H9 (cell line): ENCODE measurements at regions not wholly inside any gene's neighbourhood (a gene's known extent, or its start where the extent isn't known, plus 50 kb on each side); places are given as distances from the start of the nearest gene placed in this dataset.

Experiments used
- DNase-seq: peaks from one replicate; pipeline ENCODE4 v3.0.0-alpha.2; 2017
- H2AFZ ChIP-seq: one replicate; pipeline ENCODE4 v1.6.1; 2013; ENCODE audit warnings: mild to moderate bottlenecking, low read length, control low read depth, moderate library complexity
- H2AK5ac ChIP-seq: 2 replicates; pipeline ENCODE4 v1.6.1; 2013; ENCODE audit warnings: low read length, control low read depth, mixed read lengths; ENCODE audit not compliant: insufficient read length
- H2BK120ac ChIP-seq: one replicate; pipeline ENCODE4 v1.6.1; 2013; ENCODE audit warnings: low read depth, mild to moderate bottlenecking, low read length, control low read depth, inconsistent platforms; ENCODE audit not compliant: poor library complexity, severe bottlenecking
- H2BK12ac ChIP-seq: 2 replicates; pipeline ENCODE4 v1.6.1; 2013; ENCODE audit warnings: low read length, control low read depth, mixed read lengths, low read depth; ENCODE audit not compliant: insufficient read length
- H2BK15ac ChIP-seq: 2 replicates; pipeline ENCODE4 v1.6.1; 2013; ENCODE audit warnings: low read depth, low read length, control low read depth
- H2BK20ac ChIP-seq: one replicate; pipeline ENCODE4 v1.6.1; 2013; ENCODE audit warnings: low read depth, mild to moderate bottlenecking, low read length, control low read depth, inconsistent platforms; ENCODE audit not compliant: poor library complexity, severe bottlenecking
- H2BK5ac ChIP-seq: 2 replicates; pipeline ENCODE4 v1.6.1; 2013; ENCODE audit warnings: low read length, control low read depth, mixed read lengths; ENCODE audit not compliant: insufficient read length
- H3K14ac ChIP-seq: 2 replicates; pipeline ENCODE4 v1.6.1; 2013; ENCODE audit warnings: low read length, control low read depth; ENCODE audit not compliant: insufficient read depth
- H3K18ac ChIP-seq: 2 replicates; pipeline ENCODE4 v1.6.1; 2013; ENCODE audit warnings: low read depth, mild to moderate bottlenecking, mixed read lengths, low read length, control low read depth; ENCODE audit not compliant: insufficient read length
- H3K23ac ChIP-seq: 2 replicates; pipeline ENCODE4 v1.6.1; 2013; ENCODE audit warnings: low read length, control low read depth, mixed read lengths, low read depth; ENCODE audit not compliant: insufficient read length
- H3K23me2 ChIP-seq: 2 replicates; pipeline ENCODE4 v1.6.1; 2013; ENCODE audit warnings: low read depth, mild to moderate bottlenecking, mixed read lengths, low read length, control low read depth; ENCODE audit not compliant: insufficient read length, poor library complexity, severe bottlenecking
- H3K27ac ChIP-seq: 2 replicates; pipeline ENCODE4 v1.5.1; 2013; ENCODE audit warnings: low read length, control low read depth, mixed read lengths, low read depth; ENCODE audit not compliant: insufficient read length
- H3K27me3 ChIP-seq: 2 replicates; pipeline ENCODE4 v1.6.1; 2013; ENCODE audit warnings: low read length, control low read depth, inconsistent platforms; ENCODE audit not compliant: insufficient read depth
- H3K4ac ChIP-seq: 2 replicates; pipeline ENCODE4 v1.6.1; 2013; ENCODE audit warnings: low read depth, mild to moderate bottlenecking, control low read depth, inconsistent platforms, low read length, moderate library complexity
- H3K4me1 ChIP-seq: 2 replicates; pipeline ENCODE4 v1.6.1; 2013; ENCODE audit warnings: low read length, control low read depth, inconsistent platforms; ENCODE audit not compliant: insufficient read depth
- H3K4me2 ChIP-seq: 2 replicates; pipeline ENCODE4 v1.6.1; 2013; ENCODE audit warnings: low read length, control low read depth, mixed read lengths; ENCODE audit not compliant: insufficient read length, insufficient read depth
- H3K56ac ChIP-seq: 2 replicates; pipeline ENCODE4 v1.6.1; 2013; ENCODE audit warnings: low read depth, mild to moderate bottlenecking, mixed read lengths, low read length, control low read depth; ENCODE audit not compliant: insufficient read length
- H3K79me1 ChIP-seq: 2 replicates; pipeline ENCODE4 v1.6.1; 2013; ENCODE audit warnings: low read depth, mild to moderate bottlenecking, moderate library complexity, low read length, control low read depth, inconsistent platforms; ENCODE audit not compliant: insufficient read depth, poor library complexity, severe bottlenecking
- H3K79me2 ChIP-seq: 2 replicates; pipeline ENCODE4 v1.6.1; 2013; ENCODE audit warnings: low read length, control low read depth, inconsistent platforms; ENCODE audit not compliant: insufficient read depth
- H3K9ac ChIP-seq: 2 replicates; pipeline ENCODE4 v1.6.1; 2013; ENCODE audit warnings: low read length, control low read depth, mixed read lengths; ENCODE audit not compliant: insufficient read length; ENCODE audit errors: extremely low read depth
- H3K9me3 ChIP-seq: one replicate; pipeline ENCODE4 v1.6.1; 2013; ENCODE audit warnings: low read depth, low read length, inconsistent platforms; ENCODE audit not compliant: control insufficient read depth
- H3T11ph ChIP-seq: one replicate; pipeline ENCODE4 v1.6.1; 2013; ENCODE audit warnings: mild to moderate bottlenecking, low read length, control low read depth, inconsistent platforms
- H4K20me1 ChIP-seq: one replicate; pipeline ENCODE4 v1.6.1; 2013; ENCODE audit not compliant: control insufficient read depth, insufficient read length, insufficient read depth
- H4K5ac ChIP-seq: 2 replicates; pipeline ENCODE4 v1.6.1; 2013; ENCODE audit warnings: low read depth, mild to moderate bottlenecking, mixed read lengths, low read length, control low read depth; ENCODE audit not compliant: insufficient read length
- H4K8ac ChIP-seq: replicated peaks from 2 replicates; pipeline ENCODE4 v1.6.1; 2013; ENCODE audit warnings: low read length, control low read depth, mixed read lengths, low read depth; ENCODE audit not compliant: insufficient read length
- H4K91ac ChIP-seq: 2 replicates; pipeline ENCODE4 v1.6.1; 2013; ENCODE audit warnings: low read depth, mild to moderate bottlenecking, moderate library complexity, mixed read lengths, low read length, control low read depth; ENCODE audit not compliant: insufficient read length
- H3K27ac Mint-ChIP-seq, 3 experiments: 2 replicates in 2 of 3; 3 replicates in 1 of 3; pipeline ENCODE4 v1.8.0; 2020 to 2021; ENCODE audit warnings: mixed read lengths in 3 of 3, mild to moderate bottlenecking in 1 of 3, moderate library complexity in 1 of 3
- H3K27me3 Mint-ChIP-seq: 2 replicates; pipeline ENCODE4 v1.8.0; 2021; ENCODE audit warnings: low read depth, mild to moderate bottlenecking, moderate library complexity, mixed read lengths
- H3K36me3 Mint-ChIP-seq, 3 experiments: 2 replicates in 2 of 3; 3 replicates in 1 of 3; pipeline ENCODE4 v1.8.0; 2020 to 2021; ENCODE audit warnings: low read depth in 3 of 3, mixed read lengths in 3 of 3; ENCODE audit not compliant: insufficient read depth in 1 of 3
- H3K4me1 Mint-ChIP-seq, 2 experiments: 2 replicates each; pipeline ENCODE4 v1.8.0; 2020; ENCODE audit warnings: mixed read lengths in 2 of 2
- H3K4me3 Mint-ChIP-seq, 2 experiments: 2 replicates in 1 of 2; 3 replicates in 1 of 2; pipeline ENCODE4 v1.8.0; 2020 to 2021; ENCODE audit warnings: mild to moderate bottlenecking in 2 of 2, mixed read lengths in 2 of 2, moderate library complexity in 1 of 2
- H3K9me3 Mint-ChIP-seq, 2 experiments: 2 replicates in 1 of 2; 3 replicates in 1 of 2; pipeline ENCODE4 v1.8.0; 2020; ENCODE audit warnings: mild to moderate bottlenecking in 2 of 2, mixed read lengths in 2 of 2, moderate library complexity in 1 of 2
- CTCF ChIP-seq: fragments of 200-600 bp; sonication (generic); conservative IDR thresholded peaks from 3 replicates; pipeline ENCODE4 v1.8.0; 2021; ENCODE audit warnings: antibody characterized with exemption, mild to moderate bottlenecking
- WGBS: extraction: QIAGEN DNeasy Blood & Tissue Kit; methylation state at CpG from one replicate; pipeline ENCODE4 v1.1.7; 2013; ENCODE audit warnings: missing lambda C conversion rate, low lambda C conversion rate, mixed read lengths; ENCODE audit not compliant: insufficient read length; ENCODE audit errors: extremely low coverage; 5-methylcytosine and 5-hydroxymethylcytosine counted together

GRCh38 chr9:111120526-111120925 is 82.3 kb upstream of the LPAR1 start:
- Histone ChIP-seq H2AFZ (no peak overlapping the region), H2BK20ac (no peak overlapping the region), H3K79me1 (no peaks in the 10 kb centered on the region), H3K23me2 (no peaks in the 10 kb centered on the region), H4K91ac (no peak overlapping the region), H2AK5ac (no peak overlapping the region), H4K8ac (no peak overlapping the region), H3K14ac (no peak overlapping the region), H2BK15ac (no peak overlapping the region), H2BK120ac (no peak overlapping the region), H3K18ac (no peak overlapping the region), H4K5ac (no peak overlapping the region), H3K56ac (no peak overlapping the region), H2BK5ac (no peak overlapping the region), H3K4me1 (no peaks in the 10 kb centered on the region), H3K4me2 (no peak overlapping the region), H3T11ph (no peak overlapping the region), H3K9me3 (peaks cover 5% of the 10 kb centered on the region), H4K20me1 (no peaks in the 10 kb centered on the region), H3K27me3 (no peaks in the 10 kb centered on the region), H3K23ac (no peak overlapping the region), H2BK12ac (no peak overlapping the region), H3K79me2 (no peaks in the 10 kb centered on the region), H3K27ac (no peak overlapping the region), H3K9ac (no peak overlapping the region), H3K4ac (no peak overlapping the region)
- no peak for DNase-seq
- TF ChIP-seq CTCF, result no peak
- Mint-ChIP-seq H3K9me3 (peaks cover 22 to 23% of the 10 kb centered on the region in 2 experiments), H3K27ac (no peak overlapping the region), H3K4me1 (no peaks in the 10 kb centered on the region), H3K27me3 (no peaks in the 10 kb centered on the region; the same call in 1 of the 2 replicates), H3K36me3 (peaks cover 11 to 23% (median 16%) of the 10 kb centered on the region in 3 experiments), H3K4me3 (no peak overlapping the region)
- WGBS, result no CpG with 5 or more reads among the region's 4 CpGs
